ENCODE measurements at regions not wholly inside any gene's neighbourhood (a gene's known extent, or its start where the extent isn't known, plus 50 kb on each side); places are given as distances from the start of the nearest gene placed in this dataset.

GRCh38 chr6:135608031-135608430, 110.5 kb upstream of the AHI1 start:
- TF ChIP-seq CTCF (IDR thresholded peaks at IDR 0.05; ENCODE audit: low read length) (no peak), EZH2 (optimal IDR thresholded peaks at IDR 0.05; ENCODE audit: low read depth, low read length) (no peak), EZH2phosphoT487 (IDR thresholded peaks at IDR 0.05; ENCODE audit: low read length) (no peak)
